GM18858 (cell line): ENCODE measurements at regions not wholly inside any gene's neighbourhood (a gene's known extent, or its start where the extent isn't known, plus 50 kb on each side); places are given as distances from the start of the nearest gene placed in this dataset.
A peak's percentile ranks its signal among the peaks of the same experiment; 100 is the strongest.

Source experiments
- ATAC-seq: cut with Tn5 transposase; IDR thresholded peaks from one replicate; pipeline ENCODE4 v1.9.1; 2021; ENCODE audit not compliant: unreplicated experiment

DNA sequence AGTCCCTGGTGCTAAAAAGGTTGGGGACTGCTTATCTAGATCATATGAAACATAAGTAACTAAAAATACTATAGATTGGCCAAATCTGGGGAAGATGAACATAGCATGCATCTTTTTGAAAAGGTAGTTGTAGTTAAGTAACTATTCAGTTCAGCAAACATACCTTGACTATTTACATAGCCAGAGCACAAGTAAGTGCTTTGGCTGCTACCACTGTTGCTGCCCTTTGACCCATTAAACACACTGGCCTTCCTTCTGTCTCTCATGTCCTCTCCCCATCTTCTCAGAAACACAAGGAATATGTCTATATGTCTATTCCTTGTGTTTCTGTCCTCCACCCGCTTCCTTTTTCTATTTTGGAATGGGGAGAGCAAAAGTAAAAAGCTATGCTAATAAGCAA lies 87.9 kb upstream of the SPRY1 start:
- ATAC-seq: no peak

DNA sequence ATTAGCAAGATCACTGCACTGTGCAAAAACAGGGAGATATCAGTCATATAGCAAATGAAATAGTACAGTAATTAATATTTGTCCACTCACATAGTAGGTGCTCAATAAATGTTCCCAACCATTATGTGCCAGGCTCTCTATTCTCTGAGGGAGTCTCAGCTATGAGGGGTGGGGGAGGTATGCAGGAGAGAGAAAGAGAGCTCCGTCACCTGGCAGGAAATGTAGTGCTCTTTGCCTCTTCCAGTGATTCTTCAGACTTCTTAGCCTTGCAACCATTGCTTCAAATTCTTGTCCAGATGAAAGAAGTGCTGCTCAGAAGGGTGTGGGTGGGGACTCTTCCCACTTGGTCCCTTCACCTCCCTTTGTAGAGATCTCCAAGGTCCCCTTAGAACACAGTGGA lies 84.5 kb upstream of the SPRY1 start:
- no peak for ATAC-seq

DNA sequence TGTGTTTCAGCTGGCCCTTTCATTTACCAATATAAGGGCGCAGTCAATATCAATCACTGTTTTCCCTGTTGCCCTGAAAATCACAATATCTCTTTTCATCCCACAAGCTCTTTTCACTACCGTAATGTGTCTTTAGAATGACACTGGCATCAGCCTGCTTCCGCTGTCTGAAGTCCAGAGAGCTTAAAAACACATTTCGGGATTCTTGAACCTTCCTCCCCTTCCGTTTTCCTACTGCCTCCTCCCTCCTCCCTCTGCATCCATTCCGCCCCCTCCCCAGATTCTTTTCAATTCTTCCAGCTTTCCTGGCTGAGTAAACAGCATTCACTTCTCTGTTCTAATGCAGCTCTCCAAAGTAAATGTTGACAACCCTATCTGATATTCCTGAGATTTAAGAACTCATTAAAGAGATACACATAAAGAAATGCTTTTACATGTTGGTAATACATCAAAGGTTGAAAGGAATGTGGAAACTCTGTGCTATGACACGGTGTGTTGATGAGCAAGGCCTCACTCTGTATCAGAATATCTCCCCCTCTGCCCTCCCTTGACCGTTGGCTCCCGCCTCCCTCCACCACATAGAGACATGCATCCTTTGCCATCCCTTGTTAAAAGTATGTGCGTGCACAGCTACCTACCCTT lies 83.5 kb upstream of the SPRY1 start:
- no peak for ATAC-seq

DNA sequence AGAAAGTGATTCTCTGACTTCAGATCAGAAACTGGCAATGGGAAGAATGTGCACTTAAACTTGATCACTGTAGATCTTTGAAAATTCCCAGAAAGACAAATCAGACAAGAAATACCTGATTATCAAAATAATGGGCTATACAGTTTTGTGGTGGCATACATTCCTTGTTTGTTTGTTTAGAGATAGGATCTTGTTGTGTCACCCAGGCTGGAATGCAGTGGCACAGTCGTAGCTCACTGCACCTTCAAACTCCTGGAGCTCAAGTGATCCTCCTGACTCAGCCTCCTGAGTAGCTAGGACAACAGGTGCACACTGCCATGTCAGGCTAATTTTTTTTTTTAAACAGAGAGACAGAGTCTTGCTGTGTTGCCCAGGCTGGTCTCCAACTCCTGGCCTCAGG lies 81.0 kb upstream of the SPRY1 start:
- ATAC-seq: no peak

DNA sequence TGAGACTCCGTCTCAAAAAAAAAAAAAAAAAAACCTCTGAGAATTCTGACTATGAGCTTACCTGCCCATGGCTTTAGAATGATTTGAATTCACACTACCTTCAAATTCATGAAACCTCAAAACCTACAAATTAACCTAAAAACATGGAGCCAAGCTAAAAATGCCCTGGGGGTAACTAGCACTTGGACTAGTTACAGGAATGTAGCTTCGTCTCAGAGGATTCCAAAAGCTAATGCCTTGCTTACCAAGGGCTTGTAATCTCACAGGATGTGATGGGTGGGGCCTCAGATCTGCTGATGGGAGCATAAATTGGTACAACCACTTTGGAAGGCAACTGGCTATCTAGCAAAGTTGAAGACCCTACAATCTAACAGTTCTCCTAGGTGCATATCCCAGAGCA lies 79.4 kb upstream of the SPRY1 start:
- ATAC-seq: no peak

DNA sequence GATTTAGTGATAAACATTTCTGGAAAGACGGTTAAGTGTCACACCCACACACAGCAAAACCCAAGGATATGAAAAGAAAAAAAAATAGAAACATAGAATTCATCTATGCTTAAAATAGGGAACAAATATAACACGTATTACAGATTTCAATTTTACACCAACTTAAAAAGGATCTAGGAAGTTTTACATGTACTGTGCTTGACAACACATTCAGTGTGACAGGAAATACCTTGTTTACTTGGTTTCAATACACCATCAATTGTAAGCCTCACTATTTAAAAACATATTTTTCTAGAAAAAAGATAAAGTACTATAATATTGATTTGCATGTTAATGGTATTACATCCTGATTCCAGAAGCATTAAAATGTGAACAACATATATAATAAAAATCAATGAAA lies 77.0 kb upstream of the SPRY1 start:
- ATAC-seq: peak; percentile 59

DNA sequence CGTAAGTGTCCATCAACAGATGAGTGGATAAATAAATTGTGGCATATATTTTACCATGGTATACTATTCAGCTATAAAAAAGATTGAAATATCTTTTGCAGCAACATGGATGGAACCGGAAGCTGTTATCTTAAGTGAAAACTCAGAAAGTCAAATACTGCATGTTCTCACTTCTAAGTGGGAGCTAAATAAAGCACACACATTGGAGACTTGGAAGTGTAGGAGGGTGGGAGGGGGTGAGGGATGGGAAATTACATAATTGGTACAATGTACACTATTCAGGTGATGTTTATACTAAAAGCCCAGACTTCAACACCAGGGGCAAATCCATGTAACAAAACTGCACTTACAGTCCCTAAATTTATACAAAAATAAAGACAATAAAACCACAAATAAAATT lies 72.6 kb upstream of the SPRY1 start:
- no peak for ATAC-seq

DNA sequence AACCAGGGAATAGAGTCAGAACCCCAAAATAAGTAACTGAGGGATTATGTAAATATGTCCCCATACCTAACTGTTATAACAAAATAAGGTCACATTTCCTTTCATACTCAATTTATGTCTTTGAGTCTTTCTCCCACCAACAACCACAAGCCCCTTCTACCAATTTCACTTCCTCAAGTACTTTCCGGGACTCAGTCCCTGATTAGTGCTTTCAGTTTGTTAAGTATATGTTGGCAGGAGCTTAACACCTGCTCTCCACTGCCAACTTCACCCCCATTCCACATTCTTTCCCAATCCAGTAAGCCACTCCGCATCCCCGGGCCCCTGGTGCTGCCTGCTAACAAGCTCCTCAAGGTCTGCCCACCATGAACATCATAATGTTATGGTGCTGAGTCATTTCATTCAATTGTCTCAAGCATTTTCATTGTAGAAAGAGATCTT lies 71.3 kb upstream of the SPRY1 start:
- peak; percentile 98 for ATAC-seq

DNA sequence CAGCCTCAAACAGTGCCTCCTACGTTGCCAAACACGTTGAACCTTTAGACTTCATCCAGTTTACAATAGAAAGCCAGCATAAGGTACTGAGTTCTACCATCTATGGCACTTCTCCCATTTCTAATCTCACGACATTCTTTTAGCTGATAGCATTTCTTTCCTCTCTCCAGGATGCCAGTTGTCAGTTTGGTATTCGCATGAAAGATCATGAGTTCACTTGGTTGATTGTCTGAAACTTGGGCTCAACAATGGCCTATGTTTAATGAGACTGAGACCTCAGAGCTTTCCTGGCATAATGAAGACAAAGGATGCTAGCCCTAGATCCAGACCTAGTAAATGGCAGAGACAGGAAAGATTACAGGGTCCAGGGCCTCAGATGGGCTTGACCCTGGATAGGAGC lies 69.2 kb upstream of the SPRY1 start:
- ATAC-seq: no peak

DNA sequence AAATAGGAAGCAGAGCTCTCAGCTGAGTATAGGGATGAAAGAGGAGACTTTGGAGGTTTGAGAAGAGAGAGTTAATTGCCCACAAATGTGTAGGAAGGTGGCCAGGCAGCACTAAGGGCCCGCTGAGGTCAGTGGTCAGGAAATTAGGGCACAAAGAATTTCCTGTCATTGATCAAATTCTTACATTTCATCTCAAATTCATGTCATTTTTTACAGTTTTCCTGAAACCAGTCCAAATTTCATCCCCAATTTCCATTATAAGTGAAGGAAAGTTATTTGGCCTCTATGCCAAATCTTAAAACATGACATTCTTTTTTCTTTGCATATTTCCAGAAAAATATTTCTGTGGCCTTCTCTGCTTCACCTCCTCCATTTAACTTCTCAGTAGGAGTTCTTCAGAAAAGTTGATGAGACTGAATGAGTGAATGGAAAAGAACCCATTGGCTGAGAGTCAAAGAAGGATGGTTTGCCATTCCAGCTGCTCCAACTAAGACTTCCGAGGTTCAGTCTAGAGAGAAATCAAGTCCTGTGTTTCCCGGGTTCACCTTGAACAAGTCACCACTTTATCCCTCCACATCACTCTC lies 68.7 kb upstream of the SPRY1 start:
- no peak for ATAC-seq

DNA sequence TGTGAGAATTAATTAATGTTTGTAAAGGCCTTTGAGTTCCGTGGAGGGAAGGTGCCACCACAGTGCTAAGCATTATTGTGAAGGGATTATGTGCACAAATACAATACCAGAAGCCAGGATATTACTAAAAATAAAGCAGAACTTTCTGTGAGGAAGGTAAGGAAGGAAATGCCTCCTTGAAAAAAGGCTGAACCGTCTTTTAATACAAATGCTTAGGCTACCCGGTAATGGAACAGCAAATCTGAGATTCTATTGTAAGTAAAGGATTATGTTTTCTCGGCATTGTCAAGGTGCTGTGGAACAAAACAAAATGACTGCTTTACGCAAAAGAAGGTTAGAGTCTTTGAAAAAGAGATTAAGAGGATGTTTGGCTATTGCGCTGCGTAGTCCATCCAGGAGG lies 57.9 kb upstream of the SPRY1 start:
- ATAC-seq: no peak

DNA sequence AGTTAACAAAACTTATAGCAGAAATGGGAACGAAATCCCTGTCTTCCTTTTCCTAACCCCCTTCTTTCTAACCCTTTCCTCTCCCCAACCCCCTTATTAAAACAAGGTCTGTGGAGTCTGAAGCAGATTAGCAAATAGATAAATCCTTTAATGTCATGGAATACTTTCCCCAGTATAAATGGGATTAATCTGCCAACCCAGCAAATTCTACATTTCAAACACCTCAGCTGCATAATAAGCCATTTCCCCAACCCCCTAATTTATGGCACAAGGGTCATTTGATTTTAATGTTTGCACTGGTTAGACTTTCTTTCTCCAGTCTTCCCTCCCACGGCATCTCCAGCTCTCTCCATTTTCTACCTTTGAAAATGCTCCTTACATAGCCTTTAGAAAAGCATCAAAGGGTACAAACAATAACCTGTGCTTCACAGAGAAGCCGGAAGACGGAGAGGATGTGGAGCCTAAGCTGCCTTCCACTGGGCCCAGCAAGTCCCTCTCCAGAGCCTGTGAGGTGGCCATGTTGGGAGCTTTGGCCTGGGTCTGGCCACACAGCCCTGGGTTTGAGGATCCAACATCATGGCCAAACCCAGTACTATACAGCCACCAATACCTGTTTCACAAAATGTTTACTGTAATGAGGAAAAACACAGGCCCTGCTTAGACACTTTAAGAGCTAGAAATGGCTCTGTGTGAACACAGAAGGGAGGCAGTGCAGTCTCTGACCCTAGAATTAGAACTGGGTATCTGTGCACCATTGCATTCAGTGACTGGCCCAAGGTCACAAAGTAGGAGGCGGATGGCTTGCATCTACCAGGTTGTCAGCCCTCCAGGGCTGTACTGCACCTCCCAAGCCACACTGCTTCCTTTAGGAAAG lies 56.9 kb upstream of the SPRY1 start:
- no peak for ATAC-seq

DNA sequence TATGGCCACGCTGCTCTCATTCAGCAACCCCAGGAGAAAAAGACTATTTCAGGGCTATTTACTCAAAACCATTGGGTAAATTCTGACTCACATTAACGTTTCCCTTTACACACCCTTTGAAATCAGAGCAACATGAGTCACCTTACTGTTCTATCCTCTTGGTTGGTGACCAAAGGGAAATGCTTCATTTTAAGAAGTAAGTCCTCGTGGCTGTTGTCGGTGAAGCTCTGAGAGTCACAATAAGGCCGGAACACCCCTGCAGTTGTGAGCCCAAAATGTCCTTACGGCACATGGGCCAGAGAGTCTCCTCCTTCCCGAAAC lies 56.3 kb upstream of the SPRY1 start:
- no peak for ATAC-seq

DNA sequence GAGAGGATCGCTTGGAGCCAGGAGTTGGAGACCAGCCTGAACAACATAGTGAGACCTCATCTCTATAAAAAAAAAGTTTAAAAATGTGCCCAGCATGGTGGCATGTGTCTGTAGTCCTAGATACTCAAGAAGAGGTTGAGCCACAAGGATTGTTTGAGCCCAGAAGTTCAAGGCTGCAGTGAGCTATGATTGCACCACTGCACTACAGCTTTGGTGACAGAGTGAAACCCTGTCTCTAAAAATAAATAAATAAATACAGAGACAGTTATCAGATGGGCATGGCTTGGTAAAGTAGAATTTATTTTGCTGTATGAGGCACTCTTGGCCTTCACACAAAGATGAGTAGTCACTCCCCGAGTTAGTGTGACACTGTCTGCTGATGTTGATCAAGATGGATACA lies 54.1 kb upstream of the SPRY1 start:
- ATAC-seq: no peak

DNA sequence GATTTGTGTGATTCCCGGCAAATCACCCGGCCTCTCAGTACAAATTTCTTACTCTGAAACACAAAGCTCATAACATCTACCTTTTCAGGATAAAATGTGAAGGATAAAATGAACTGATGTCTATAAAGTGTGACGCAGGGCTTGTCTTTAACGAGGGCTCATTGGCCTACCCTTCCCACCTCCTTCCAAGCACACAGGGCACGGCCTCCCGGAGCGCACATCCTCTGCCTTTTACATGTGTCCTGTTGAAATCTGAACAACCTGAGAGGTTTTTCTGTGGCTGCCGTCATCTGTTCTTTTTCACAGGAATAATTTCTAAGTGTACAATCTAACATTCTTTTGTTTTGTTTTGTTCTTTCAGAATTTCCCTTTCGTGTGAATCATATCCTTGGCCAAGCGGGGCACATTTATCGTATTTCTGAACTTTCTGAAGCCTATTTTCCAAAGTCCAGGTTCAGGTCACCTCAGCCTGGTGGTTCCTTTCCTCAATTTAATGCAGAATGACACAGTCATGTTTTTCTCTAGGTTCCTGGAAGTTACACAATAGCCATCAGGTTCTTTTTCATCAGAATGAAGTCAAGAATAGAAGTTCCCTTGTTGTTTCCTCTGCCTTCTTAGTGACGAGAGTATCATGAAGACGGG lies 53.1 kb upstream of the SPRY1 start:
- ATAC-seq: no peak

DNA sequence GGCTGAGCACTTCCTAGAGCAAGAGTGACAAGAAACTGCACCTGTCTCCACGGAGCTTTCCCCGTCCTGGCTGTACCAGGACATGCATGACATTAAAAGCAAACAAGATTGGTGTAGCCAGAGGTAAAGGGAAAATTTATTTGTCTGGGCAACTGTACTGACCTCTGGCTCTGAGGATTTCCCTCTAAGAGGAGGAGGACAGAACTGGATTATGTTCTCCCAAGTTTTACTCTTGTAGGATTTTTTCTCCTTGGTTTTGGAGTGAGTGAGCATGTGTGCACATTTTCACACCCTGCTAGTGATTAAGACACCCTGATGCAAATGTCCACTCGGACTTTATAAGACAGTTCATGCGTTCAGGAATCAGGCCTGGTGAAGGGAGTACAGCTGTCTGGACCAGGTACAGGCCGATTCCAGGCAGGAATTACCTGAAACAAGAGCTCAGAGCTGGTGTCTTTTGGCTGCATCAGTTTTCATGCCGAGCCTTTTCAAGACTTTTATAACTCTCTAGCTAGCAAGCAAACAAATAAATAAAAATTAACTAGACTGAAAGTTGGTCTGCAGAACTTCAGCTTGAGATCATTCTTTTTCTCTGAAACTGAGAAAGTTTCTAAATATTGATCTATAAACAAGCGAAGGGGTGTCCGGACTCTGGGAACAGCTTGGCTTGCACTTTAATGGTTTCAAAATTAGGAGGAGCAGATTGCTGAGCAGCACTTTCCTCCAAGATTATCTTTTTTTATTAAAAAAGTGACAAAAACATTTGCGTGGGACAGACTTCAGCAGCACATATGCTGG lies 51.3 kb upstream of the SPRY1 start:
- ATAC-seq: no peak

DNA sequence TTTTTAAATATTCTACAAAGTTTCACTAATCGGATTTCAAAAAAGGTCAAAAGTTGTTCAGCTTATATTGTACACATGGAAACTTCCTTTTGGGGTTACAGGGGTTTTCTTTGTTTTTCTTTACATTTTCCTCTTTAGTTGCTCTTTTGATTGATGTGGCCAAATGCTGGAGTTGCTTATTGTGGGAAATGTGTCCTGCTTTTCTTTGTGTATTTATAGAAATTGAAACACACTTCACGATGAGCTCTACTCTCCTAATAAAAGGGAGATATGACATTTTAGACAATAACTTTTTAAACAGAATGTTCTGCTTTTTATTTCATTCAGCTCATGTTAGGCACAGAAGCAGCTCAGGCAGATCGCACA lies 50.7 kb upstream of the SPRY1 start:
- ATAC-seq: no peak

DNA sequence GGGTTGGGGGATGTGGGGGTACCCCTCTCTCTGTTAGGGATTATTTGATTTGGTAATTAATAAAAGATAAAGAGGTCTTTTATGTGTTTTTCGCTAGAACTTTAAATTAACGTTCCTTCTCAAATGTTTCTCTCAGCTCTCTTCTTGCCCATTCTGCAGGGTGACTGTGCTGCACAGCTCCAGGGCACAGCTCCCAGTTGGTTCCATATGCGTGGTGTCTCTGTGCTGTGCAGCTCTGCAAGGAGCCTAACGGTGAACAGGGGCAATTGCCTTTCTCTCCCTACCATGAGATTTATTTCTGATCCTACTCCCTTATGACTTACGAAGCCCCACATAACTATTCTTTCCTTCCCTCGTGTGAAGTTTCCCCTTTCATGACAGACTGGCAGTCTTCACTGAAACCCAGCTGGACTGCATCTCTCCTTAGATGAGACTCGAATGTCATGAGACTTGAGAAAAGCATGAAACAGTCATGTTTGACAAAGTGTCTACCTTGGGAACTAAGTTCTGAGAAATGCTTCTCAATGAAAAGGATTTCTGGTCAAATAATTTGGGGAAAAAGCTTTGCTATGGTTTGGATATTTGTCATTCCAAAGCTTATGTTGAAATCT lies 50.2 kb upstream of the SPRY1 start:
- no peak for ATAC-seq
